ENCODE measurements at regions not wholly inside any gene's neighbourhood (a gene's known extent, or its start where the extent isn't known, plus 50 kb on each side); places are given as distances from the start of the nearest gene placed in this dataset.

DNA sequence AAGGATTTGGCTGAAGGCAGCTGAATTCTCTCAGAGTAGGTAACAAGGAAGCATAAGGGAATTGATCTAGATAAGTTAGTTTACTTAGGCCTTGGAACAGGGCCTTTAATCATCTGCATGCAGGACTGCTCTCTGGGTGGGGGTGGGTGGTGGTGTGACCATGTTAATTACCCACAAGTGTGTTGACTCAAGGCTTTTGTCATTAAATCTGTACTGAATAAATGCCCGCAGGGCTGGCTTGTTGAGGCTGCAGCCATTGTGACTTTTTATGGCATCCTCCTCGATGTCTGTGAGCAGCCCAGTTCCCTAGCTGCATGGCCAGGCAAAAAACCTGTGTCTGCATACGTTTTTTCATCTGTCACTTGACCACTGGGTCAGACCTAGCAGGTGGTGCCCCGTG lies 63.5 kb upstream of the ASCC3 start:
- Histone ChIP-seq H3K4me3 (ENCODE audit: low read depth, low read length) (no peak overlapping the region), H3K9ac (ENCODE audit: low read depth, low read length) (no peak overlapping the region), H3K4me1 (ENCODE audit: control insufficient read depth, insufficient read depth, low read length) (no peaks in the 10 kb centered on the region), H3K36me3 (ENCODE audit: control insufficient read depth, insufficient read depth, low read length) (no peaks in the 10 kb centered on the region), H3K27me3 (ENCODE audit: control insufficient read depth, insufficient read depth, low read length) (peaks cover 4% of the 10 kb centered on the region), H3K9me3 (ENCODE audit: control insufficient read depth, insufficient read depth, low read length) (no peaks in the 10 kb centered on the region)

DNA sequence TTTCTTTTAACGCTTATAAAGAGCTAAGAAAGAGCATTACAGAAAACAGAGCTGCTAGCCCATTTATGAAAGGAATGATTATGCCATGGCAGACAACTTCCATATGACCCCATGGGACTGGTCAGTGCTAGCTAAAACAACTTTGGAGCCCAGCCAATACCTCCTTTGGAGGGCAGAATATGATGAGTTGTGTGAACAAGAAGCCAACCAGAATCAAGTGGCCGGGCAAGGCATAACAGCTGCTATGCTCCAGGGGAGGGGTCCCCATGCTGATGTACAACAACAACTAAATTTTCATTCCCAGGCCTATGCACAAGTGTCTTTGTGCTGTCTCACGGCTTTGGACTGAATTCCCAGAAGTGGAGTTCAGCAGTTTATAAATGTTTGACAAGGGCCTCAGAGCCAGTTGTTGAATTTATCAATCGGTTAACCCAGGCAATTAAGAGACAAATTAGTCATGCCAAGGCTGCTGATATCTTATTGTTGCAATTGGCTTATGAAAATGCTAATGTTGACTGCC lies 65.0 kb upstream of the ASCC3 start:
- Histone ChIP-seq H3K4me3 (ENCODE audit: low read depth, low read length) (no peak overlapping the region), H3K36me3 (ENCODE audit: control insufficient read depth, insufficient read depth, low read length) (no peaks in the 10 kb centered on the region), H3K9ac (ENCODE audit: low read depth, low read length) (no peak overlapping the region), H3K4me1 (ENCODE audit: control insufficient read depth, insufficient read depth, low read length) (no peaks in the 10 kb centered on the region), H3K9me3 (ENCODE audit: control insufficient read depth, insufficient read depth, low read length) (no peaks in the 10 kb centered on the region), H3K27me3 (ENCODE audit: control insufficient read depth, insufficient read depth, low read length) (peaks cover 4% of the 10 kb centered on the region)

DNA sequence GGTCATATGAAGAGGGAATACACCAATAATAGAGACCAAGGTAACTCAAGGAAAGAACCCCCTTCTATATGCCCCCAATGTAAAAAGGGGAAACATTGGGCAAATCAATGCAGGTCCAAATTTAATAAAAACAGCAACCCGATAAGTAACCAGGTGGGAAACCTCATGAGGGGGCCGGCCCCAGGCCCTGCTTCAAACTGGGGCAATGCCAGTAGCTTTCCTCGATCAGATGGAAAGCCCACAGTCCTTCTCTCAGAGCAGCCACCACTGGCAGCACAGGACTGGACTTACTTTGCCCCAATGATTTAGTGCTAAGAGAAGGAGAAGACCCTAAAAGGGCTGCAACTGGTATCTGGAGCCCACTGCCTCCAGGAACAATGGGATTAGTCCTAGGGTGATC lies 65.6 kb upstream of the ASCC3 start:
- Histone ChIP-seq H3K27me3 (ENCODE audit: control insufficient read depth, insufficient read depth, low read length) (peaks cover 4% of the 10 kb centered on the region), H3K4me1 (ENCODE audit: control insufficient read depth, insufficient read depth, low read length) (no peaks in the 10 kb centered on the region), H3K9me3 (ENCODE audit: control insufficient read depth, insufficient read depth, low read length) (no peaks in the 10 kb centered on the region), H3K9ac (ENCODE audit: low read depth, low read length) (no peak overlapping the region), H3K4me3 (ENCODE audit: low read depth, low read length) (no peak overlapping the region), H3K36me3 (ENCODE audit: control insufficient read depth, insufficient read depth, low read length) (no peaks in the 10 kb centered on the region)

DNA sequence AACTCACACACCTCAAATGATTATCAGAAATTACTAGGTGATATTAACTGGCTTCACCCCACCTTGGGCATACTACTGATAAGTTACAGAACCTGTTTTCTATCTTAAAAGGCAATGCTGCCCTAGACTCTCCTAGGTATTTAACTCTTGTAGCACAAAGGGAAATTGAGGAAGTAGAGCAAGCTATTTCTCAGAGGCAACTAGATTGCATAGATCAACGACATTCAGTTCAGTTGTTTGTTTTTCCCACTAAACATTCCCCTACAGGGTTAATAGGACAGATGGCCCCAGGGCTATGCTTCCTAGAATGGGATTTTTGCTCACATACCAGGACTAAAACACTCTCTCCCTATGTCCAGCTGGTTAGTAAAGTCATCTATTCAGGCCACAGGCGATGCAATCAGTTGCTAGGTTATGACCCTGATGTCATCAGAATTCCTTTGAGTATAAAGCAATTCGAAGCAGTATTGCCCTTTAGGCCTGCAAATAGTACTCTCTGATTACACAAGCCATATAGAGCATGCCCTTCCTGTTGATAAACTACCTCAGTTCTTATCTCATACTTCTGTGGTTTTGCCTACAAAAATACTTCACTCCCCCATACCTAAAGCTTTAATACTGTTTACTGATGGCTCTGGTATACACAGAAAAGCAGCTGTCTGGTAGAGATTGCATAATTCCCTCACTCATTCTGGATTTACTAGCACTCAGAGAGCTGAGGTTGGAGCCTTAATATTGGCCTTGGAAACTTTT lies 67.4 kb upstream of the ASCC3 start:
- H3K9me3 ChIP-seq (ENCODE audit: control insufficient read depth, insufficient read depth, low read length), result no peaks in the 10 kb centered on the region
- H3K4me1 ChIP-seq (ENCODE audit: control insufficient read depth, insufficient read depth, low read length), result no peaks in the 10 kb centered on the region
- no peaks in the 10 kb centered on the region for H3K36me3 ChIP-seq (ENCODE audit: control insufficient read depth, insufficient read depth, low read length)
- peaks cover 4% of the 10 kb centered on the region for H3K27me3 ChIP-seq (ENCODE audit: control insufficient read depth, insufficient read depth, low read length)
- H3K9ac ChIP-seq (ENCODE audit: low read depth, low read length), result no peak overlapping the region
- H3K4me3 ChIP-seq (ENCODE audit: low read depth, low read length), result no peak overlapping the region

DNA sequence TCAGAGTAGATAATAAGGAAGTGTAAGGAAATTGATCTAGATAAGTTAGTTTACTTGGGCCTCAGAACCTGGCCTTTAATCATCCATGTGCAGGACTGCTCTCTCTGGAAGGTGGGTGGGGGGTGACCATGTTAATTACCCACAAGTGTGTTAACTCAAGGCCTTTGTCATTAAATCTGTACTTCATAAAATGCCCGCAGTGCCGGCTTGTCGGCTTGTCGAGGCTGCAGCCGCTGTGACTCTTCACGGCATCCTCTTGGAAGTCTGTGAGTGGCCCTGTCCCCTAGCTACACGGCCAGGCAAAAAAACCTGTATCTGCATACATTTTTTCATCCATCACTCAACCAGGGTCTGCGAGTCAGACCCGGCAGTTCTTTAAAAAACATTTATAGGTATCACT lies 70.9 kb upstream of the ASCC3 start:
- no peaks in the 10 kb centered on the region for H3K27me3 ChIP-seq (ENCODE audit: control insufficient read depth, insufficient read depth, low read length)
- H3K9ac ChIP-seq (ENCODE audit: low read depth, low read length), result no peak overlapping the region
- no peaks in the 10 kb centered on the region for H3K9me3 ChIP-seq (ENCODE audit: control insufficient read depth, insufficient read depth, low read length)
- no peaks in the 10 kb centered on the region for H3K36me3 ChIP-seq (ENCODE audit: control insufficient read depth, insufficient read depth, low read length)
- no peak overlapping the region for H3K4me3 ChIP-seq (ENCODE audit: low read depth, low read length)
- H3K4me1 ChIP-seq (ENCODE audit: control insufficient read depth, insufficient read depth, low read length), result no peaks in the 10 kb centered on the region

DNA sequence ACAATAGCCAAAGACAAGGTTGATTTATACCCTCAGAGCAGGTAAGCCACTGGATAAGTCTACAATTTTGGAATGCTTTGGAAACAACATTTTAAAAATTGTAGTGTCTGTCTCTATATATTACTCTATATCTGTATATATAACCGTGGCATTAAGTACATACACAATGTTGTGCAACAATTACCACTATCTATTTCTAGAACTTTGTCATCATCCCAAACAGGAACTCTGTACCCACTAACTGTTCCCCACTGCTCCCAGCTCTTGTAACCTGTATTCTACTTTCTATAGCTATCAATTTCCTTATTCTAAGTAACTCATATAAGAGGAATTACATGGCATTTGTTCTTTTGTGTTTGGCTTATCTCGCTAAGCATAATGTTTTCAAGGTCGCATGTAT lies 78.2 kb upstream of the ASCC3 start:
- no peaks in the 10 kb centered on the region for H3K27me3 ChIP-seq (ENCODE audit: control insufficient read depth, insufficient read depth, low read length)
- no peaks in the 10 kb centered on the region for H3K4me1 ChIP-seq (ENCODE audit: control insufficient read depth, insufficient read depth, low read length)
- H3K36me3 ChIP-seq (ENCODE audit: control insufficient read depth, insufficient read depth, low read length), result no peaks in the 10 kb centered on the region
- no peak overlapping the region for H3K9ac ChIP-seq (ENCODE audit: low read depth, low read length)
- H3K4me3 ChIP-seq (ENCODE audit: low read depth, low read length), result no peak overlapping the region
- no peaks in the 10 kb centered on the region for H3K9me3 ChIP-seq (ENCODE audit: control insufficient read depth, insufficient read depth, low read length)

DNA sequence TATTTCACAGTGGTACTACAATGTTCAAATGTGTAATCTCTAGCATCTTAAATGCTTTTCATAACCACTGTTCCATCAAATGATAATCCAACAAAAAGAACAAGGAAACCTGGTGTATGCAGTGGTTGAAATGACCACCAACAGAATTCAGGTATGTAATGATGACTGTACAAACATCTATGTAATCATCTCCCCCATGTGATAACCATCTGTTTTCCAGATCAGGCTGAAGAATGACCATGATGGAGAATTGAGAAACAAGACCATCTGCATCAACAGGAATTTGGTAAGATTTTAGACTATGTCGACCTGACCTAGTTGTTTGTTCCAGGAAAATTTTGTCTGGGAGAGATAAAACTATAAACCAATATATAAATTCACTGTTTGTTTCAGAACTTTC lies 81.3 kb upstream of the ASCC3 start:
- no peaks in the 10 kb centered on the region for H3K36me3 ChIP-seq (ENCODE audit: control insufficient read depth, insufficient read depth, low read length)
- no peaks in the 10 kb centered on the region for H3K9me3 ChIP-seq (ENCODE audit: control insufficient read depth, insufficient read depth, low read length)
- no peaks in the 10 kb centered on the region for H3K4me1 ChIP-seq (ENCODE audit: control insufficient read depth, insufficient read depth, low read length)
- no peaks in the 10 kb centered on the region for H3K27me3 ChIP-seq (ENCODE audit: control insufficient read depth, insufficient read depth, low read length)
- no peak overlapping the region for H3K4me3 ChIP-seq (ENCODE audit: low read depth, low read length)
- H3K9ac ChIP-seq (ENCODE audit: low read depth, low read length), result no peak overlapping the region

DNA sequence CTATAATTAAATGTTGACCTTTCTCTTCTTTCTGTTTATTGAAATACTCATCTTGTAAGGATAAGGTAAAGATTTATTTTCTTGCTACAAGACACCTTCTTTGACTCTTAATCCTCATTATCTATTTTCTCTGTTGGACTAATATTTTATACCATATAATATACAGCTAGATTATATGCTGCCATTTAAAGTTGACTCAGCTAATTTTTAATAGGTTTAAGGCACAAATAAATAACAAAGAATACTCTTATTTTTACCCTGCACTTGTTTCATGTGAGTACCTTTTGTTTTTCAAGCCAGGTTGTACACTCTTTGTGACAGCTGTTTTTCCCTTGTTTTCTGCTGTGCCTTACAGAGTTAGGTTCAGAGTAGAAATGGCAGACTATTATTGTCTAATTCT lies 83.9 kb upstream of the ASCC3 start:
- no peaks in the 10 kb centered on the region for H3K9me3 ChIP-seq (ENCODE audit: control insufficient read depth, insufficient read depth, low read length)
- no peak overlapping the region for H3K9ac ChIP-seq (ENCODE audit: low read depth, low read length)
- no peak overlapping the region for H3K4me3 ChIP-seq (ENCODE audit: low read depth, low read length)
- H3K4me1 ChIP-seq (ENCODE audit: control insufficient read depth, insufficient read depth, low read length), result no peaks in the 10 kb centered on the region
- no peaks in the 10 kb centered on the region for H3K36me3 ChIP-seq (ENCODE audit: control insufficient read depth, insufficient read depth, low read length)
- no peaks in the 10 kb centered on the region for H3K27me3 ChIP-seq (ENCODE audit: control insufficient read depth, insufficient read depth, low read length)

DNA sequence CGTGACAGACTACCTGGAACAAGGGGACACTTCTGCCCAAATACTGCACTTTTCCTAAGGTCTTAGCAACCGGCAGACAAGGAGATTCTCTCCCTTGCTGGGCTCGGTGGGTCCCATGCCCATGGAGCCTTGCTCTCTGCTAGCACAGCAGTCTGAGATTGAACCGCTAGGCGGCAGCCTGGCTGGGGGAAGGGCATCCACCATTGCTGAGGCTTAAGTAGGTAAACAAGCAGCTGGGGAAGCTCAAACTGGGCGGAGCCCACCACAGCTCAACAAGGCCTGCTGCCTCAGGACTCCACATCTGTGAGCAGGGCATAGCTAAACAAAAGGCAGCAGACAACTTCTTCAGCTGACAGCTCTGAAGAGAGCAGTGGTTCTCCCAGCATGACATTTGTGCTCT lies 87.8 kb upstream of the ASCC3 start:
- Histone ChIP-seq H3K36me3 (ENCODE audit: control insufficient read depth, insufficient read depth, low read length) (no peaks in the 10 kb centered on the region), H3K27me3 (ENCODE audit: control insufficient read depth, insufficient read depth, low read length) (no peaks in the 10 kb centered on the region), H3K4me3 (ENCODE audit: low read depth, low read length) (no peak overlapping the region), H3K9me3 (ENCODE audit: control insufficient read depth, insufficient read depth, low read length) (no peaks in the 10 kb centered on the region), H3K9ac (ENCODE audit: low read depth, low read length) (no peak overlapping the region), H3K4me1 (ENCODE audit: control insufficient read depth, insufficient read depth, low read length) (no peaks in the 10 kb centered on the region)

DNA sequence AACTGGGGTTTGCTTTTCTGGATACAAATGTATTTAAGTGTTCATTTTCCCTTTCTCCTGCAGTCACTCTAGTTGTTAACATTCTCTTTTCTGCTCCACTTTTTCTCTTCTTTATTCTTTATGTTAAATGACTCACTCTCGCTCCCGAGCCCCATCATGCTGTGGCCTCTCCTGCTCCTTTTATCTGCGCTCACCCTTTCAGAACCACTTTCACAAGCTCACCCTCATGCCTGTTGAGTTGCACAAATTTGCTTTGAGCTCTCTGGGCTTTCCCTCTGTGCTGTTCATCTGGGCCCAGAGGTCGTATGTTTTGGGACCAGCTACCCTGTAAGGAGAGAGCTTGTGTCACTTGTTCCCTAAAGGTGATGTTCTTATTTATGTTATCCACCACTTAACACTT lies 98.1 kb upstream of the ASCC3 start:
- Histone ChIP-seq H3K36me3 (ENCODE audit: control insufficient read depth, insufficient read depth, low read length) (no peaks in the 10 kb centered on the region), H3K9me3 (ENCODE audit: control insufficient read depth, insufficient read depth, low read length) (no peaks in the 10 kb centered on the region), H3K27me3 (ENCODE audit: control insufficient read depth, insufficient read depth, low read length) (no peaks in the 10 kb centered on the region), H3K9ac (ENCODE audit: low read depth, low read length) (no peak overlapping the region), H3K4me3 (ENCODE audit: low read depth, low read length) (no peak overlapping the region), H3K4me1 (ENCODE audit: control insufficient read depth, insufficient read depth, low read length) (no peaks in the 10 kb centered on the region)

DNA sequence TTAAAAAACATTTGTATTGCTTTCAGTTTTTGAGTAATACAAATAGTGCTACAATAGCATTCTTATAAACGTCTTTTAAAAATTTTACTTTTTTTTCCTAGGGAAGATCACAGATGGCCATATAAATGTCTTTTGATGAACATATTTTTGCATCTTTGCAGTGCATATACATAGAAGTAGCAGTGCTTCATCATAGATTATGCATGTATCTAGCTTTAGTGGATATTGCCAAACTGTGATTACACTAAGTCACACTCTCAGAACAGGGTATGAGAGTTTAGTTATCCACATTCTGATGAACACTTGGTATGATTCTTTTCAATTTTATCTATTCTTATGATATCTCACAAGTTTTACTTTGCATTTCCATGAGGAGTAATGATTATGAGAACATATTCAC lies 99.8 kb upstream of the ASCC3 start:
- Histone ChIP-seq H3K27me3 (ENCODE audit: control insufficient read depth, insufficient read depth, low read length) (no peaks in the 10 kb centered on the region), H3K4me1 (ENCODE audit: control insufficient read depth, insufficient read depth, low read length) (no peaks in the 10 kb centered on the region), H3K9me3 (ENCODE audit: control insufficient read depth, insufficient read depth, low read length) (no peaks in the 10 kb centered on the region), H3K4me3 (ENCODE audit: low read depth, low read length) (no peak overlapping the region), H3K9ac (ENCODE audit: low read depth, low read length) (no peak overlapping the region), H3K36me3 (ENCODE audit: control insufficient read depth, insufficient read depth, low read length) (no peaks in the 10 kb centered on the region)

DNA sequence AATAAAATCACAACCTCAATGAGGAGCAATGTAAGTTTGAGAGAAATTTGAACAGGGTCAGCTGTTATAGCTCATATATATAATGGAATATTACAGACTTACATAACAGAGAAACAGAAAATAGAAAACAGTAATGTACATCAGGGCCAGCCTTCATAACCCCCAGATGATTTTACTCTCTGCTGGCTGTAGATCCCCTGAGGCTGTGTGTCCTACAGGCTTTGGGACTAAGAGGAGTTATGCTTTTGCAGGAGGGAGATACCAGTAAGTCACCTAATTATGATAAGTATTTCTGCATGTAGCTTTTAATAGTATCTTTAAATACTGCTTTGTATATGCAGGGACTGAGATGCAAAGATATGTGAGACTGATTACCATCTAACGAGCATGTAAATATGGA lies 105.8 kb upstream of the ASCC3 start:
- no peaks in the 10 kb centered on the region for H3K36me3 ChIP-seq (ENCODE audit: control insufficient read depth, insufficient read depth, low read length)
- no peak overlapping the region for H3K4me3 ChIP-seq (ENCODE audit: low read depth, low read length)
- H3K27me3 ChIP-seq (ENCODE audit: control insufficient read depth, insufficient read depth, low read length), result no peaks in the 10 kb centered on the region
- no peak overlapping the region for H3K9ac ChIP-seq (ENCODE audit: low read depth, low read length)
- H3K9me3 ChIP-seq (ENCODE audit: control insufficient read depth, insufficient read depth, low read length), result no peaks in the 10 kb centered on the region
- H3K4me1 ChIP-seq (ENCODE audit: control insufficient read depth, insufficient read depth, low read length), result no peaks in the 10 kb centered on the region
